Astrocyte (in vitro differentiated cells and primary cell): ENCODE measurements at regions not wholly inside any gene's neighbourhood (a gene's known extent, or its start where the extent isn't known, plus 50 kb on each side); places are given as distances from the start of the nearest gene placed in this dataset.

Source experiments
- DNase-seq: peaks from one replicate; pipeline ENCODE4 v3.0.0-alpha.2; 2010; ENCODE audit warnings: low read depth
- FAIRE-seq: peaks from 2 replicates; lab custom pipeline; 2011; peaks lifted over from hg19 to GRCh38; lab: Jason Lieb, UNC
- H2AFZ ChIP-seq: 2 replicates; pipeline ENCODE4 v1.6.0; 2012; ENCODE audit warnings: low read depth, low read length, inconsistent platforms
- H3K27ac ChIP-seq: 2 replicates; pipeline ENCODE4 v1.5.1; 2011; ENCODE audit warnings: low read depth, low read length, inconsistent platforms
- H3K27me3 ChIP-seq: 2 replicates; pipeline ENCODE4 v1.6.0; 2011; ENCODE audit warnings: low read length, inconsistent platforms; ENCODE audit not compliant: insufficient read depth
- H3K36me3 ChIP-seq: 2 replicates; pipeline ENCODE4 v1.5.1; 2011; ENCODE audit warnings: low read length, inconsistent platforms; ENCODE audit not compliant: insufficient read depth
- H3K4me1 ChIP-seq: 2 replicates; pipeline ENCODE4 v1.5.1; 2011; ENCODE audit warnings: low read length, inconsistent platforms; ENCODE audit not compliant: insufficient read depth
- H3K4me2 ChIP-seq: 2 replicates; pipeline ENCODE4 v1.6.0; 2012; ENCODE audit warnings: low read length, inconsistent platforms
- H3K4me3 ChIP-seq: 2 replicates; pipeline ENCODE4 v1.5.1; 2011; ENCODE audit warnings: low read depth, mild to moderate bottlenecking, low read length, inconsistent platforms; ENCODE audit not compliant: insufficient read depth
- H3K79me2 ChIP-seq: 2 replicates; pipeline ENCODE4 v1.6.0; 2012; ENCODE audit warnings: mild to moderate bottlenecking, low read length, inconsistent platforms; ENCODE audit not compliant: insufficient read depth
- H3K9ac ChIP-seq: 2 replicates; pipeline ENCODE4 v1.6.0; 2012; ENCODE audit warnings: mild to moderate bottlenecking, low read length, inconsistent platforms
- H3K9me3 ChIP-seq: 2 replicates; pipeline ENCODE4 v1.5.1; 2012; ENCODE audit warnings: low read depth, mild to moderate bottlenecking, low read length, inconsistent platforms; ENCODE audit not compliant: insufficient read depth
- H4K20me1 ChIP-seq: 2 replicates; pipeline ENCODE4 v1.6.0; 2012; ENCODE audit warnings: low read length, inconsistent platforms; ENCODE audit not compliant: insufficient read depth
- H3K27ac Mint-ChIP-seq: one replicate; pipeline ENCODE4 v1.8.0; 2021; ENCODE audit warnings: mild to moderate bottlenecking, mixed read lengths; ENCODE audit not compliant: unreplicated experiment
- H3K27me3 Mint-ChIP-seq: one replicate; pipeline ENCODE4 v1.8.0; 2021; ENCODE audit warnings: low read depth, mixed read lengths; ENCODE audit not compliant: unreplicated experiment
- H3K36me3 Mint-ChIP-seq: one replicate; pipeline ENCODE4 v1.8.0; 2021; ENCODE audit warnings: low read depth, mixed read lengths; ENCODE audit not compliant: unreplicated experiment
- H3K4me1 Mint-ChIP-seq: one replicate; pipeline ENCODE4 v1.8.0; 2021; ENCODE audit warnings: low read depth, mixed read lengths; ENCODE audit not compliant: unreplicated experiment
- H3K4me3 Mint-ChIP-seq: one replicate; pipeline ENCODE4 v1.8.0; 2021; ENCODE audit warnings: mild to moderate bottlenecking, moderate library complexity, mixed read lengths; ENCODE audit not compliant: unreplicated experiment
- H3K9me3 Mint-ChIP-seq: one replicate; pipeline ENCODE4 v1.8.0; 2021; ENCODE audit warnings: mild to moderate bottlenecking, mixed read lengths; ENCODE audit not compliant: unreplicated experiment
- EZH2 ChIP-seq: IDR thresholded peaks from 2 replicates; pipeline ENCODE4 v1.6.1; 2012; ENCODE audit warnings: mild to moderate bottlenecking, low read length, inconsistent platforms; ENCODE audit not compliant: insufficient read depth
- TF ChIP-seq, protein P1 (sequence below): IDR thresholded peaks from 2 replicates; pipeline ENCODE4 v1.5.1; 2011; ENCODE audit warnings: low read depth, mild to moderate bottlenecking, inconsistent platforms, low read length, moderate library complexity; ENCODE audit not compliant: insufficient read depth

DNA sequence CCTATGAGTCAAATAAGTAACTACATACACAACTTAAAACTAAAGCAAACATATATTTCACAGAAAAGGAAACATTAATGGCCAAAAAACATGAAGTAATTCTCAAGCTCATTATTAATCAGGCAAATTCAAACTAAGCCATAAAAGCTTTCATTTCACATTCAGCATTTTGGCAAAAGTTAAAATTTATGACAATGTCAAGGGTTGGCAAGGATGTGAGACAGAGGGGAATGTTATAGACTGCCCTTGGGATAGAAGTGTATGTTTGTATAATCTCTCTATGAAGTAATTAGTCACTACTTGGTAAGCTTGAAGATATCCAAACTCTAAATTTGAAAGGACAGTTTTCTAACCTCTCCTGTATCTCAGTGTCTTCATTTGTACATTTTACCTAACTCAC lies 539.4 kb downstream of the RIT2 start:
- FAIRE-seq (no peak), DNase-seq (peak; percentile 26)
- no peaks in the 10 kb centered on the region for H3K9me3 ChIP-seq
- H3K4me3 ChIP-seq, result no peak overlapping the region
- Mint-ChIP-seq H3K9me3 (no peaks in the 10 kb centered on the region), H3K4me1 (peaks cover 2% of the 10 kb centered on the region), H3K36me3 (no peaks in the 10 kb centered on the region), H3K27me3 (no peaks in the 10 kb centered on the region), H3K4me3 (no peak overlapping the region), H3K27ac (no peak overlapping the region)
- no peak overlapping the region for H3K9ac ChIP-seq
- no peaks in the 10 kb centered on the region for H3K4me1 ChIP-seq
- H4K20me1 ChIP-seq, result no peaks in the 10 kb centered on the region
- no peak overlapping the region for H2AFZ ChIP-seq
- H3K36me3 ChIP-seq, result no peaks in the 10 kb centered on the region
- TF ChIP-seq, protein P1, sequence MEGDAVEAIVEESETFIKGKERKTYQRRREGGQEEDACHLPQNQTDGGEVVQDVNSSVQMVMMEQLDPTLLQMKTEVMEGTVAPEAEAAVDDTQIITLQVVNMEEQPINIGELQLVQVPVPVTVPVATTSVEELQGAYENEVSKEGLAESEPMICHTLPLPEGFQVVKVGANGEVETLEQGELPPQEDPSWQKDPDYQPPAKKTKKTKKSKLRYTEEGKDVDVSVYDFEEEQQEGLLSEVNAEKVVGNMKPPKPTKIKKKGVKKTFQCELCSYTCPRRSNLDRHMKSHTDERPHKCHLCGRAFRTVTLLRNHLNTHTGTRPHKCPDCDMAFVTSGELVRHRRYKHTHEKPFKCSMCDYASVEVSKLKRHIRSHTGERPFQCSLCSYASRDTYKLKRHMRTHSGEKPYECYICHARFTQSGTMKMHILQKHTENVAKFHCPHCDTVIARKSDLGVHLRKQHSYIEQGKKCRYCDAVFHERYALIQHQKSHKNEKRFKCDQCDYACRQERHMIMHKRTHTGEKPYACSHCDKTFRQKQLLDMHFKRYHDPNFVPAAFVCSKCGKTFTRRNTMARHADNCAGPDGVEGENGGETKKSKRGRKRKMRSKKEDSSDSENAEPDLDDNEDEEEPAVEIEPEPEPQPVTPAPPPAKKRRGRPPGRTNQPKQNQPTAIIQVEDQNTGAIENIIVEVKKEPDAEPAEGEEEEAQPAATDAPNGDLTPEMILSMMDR, result no peak
- TF ChIP-seq EZH2, result no peak
- H3K27me3 ChIP-seq, result no peaks in the 10 kb centered on the region
- no peak overlapping the region for H3K4me2 ChIP-seq
- H3K79me2 ChIP-seq, result no peaks in the 10 kb centered on the region
- no peak overlapping the region for H3K27ac ChIP-seq

DNA sequence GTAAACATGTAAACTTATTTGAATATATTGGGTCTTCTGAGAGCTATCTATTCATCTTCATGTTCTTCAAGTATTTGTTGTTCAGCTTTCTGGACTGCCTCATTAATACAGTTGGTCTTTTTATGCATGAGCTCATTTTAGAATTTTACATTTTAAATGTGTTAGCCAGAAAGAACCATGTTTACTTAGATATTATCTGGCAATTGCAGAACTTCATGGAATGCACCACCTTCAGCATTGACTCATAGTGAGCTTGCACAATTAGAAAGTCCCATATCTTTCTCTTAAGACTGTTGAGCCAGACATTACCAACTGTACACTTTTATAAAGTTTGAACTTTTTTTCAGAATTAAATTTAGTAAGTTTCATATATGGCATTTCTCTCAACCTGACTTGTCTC lies 536.7 kb downstream of the RIT2 start:
- no peaks in the 10 kb centered on the region for H3K36me3 Mint-ChIP-seq
- Histone ChIP-seq H3K27ac (no peak overlapping the region), H2AFZ (no peak overlapping the region), H3K27me3 (no peaks in the 10 kb centered on the region), H4K20me1 (no peaks in the 10 kb centered on the region), H3K36me3 (no peaks in the 10 kb centered on the region), H3K9ac (no peak overlapping the region), H3K4me1 (no peaks in the 10 kb centered on the region), H3K79me2 (no peaks in the 10 kb centered on the region), H3K9me3 (no peaks in the 10 kb centered on the region), H3K4me3 (no peak overlapping the region), H3K4me2 (no peak overlapping the region)
- H3K9me3 Mint-ChIP-seq, result no peaks in the 10 kb centered on the region
- TF ChIP-seq EZH2, result no peak
- TF ChIP-seq, protein P1, result no peak
- FAIRE-seq (no peak), DNase-seq (peak; percentile 83)
- H3K27ac Mint-ChIP-seq, result no peak overlapping the region
- H3K4me1 Mint-ChIP-seq, result peaks cover 2% of the 10 kb centered on the region
- H3K4me3 Mint-ChIP-seq, result no peak overlapping the region
- H3K27me3 Mint-ChIP-seq, result no peaks in the 10 kb centered on the region

DNA sequence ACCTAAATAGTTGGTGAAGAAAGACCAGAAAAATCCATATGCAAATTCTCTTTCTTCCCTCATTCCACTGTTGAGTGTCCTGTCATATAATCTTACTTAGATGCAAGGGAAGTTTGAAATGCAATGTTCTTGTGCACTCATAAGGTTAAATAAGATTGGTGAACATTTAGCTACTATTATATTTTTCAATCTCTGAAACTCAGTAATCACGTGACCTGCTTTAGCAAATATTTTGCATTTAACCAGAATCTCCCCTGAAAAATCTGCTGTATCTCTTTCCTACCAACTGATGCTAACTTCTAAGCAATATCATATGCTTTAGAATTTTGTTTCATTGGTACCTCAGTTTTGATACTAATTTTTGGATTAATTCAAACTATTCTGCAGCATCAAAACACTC lies 533.2 kb downstream of the RIT2 start:
- Histone ChIP-seq H3K79me2 (no peaks in the 10 kb centered on the region), H3K9me3 (no peaks in the 10 kb centered on the region), H3K4me2 (no peak overlapping the region), H3K27ac (no peak overlapping the region), H3K9ac (no peak overlapping the region), H3K36me3 (no peaks in the 10 kb centered on the region), H3K4me3 (no peak overlapping the region), H3K27me3 (no peaks in the 10 kb centered on the region), H3K4me1 (no peaks in the 10 kb centered on the region), H2AFZ (no peak overlapping the region), H4K20me1 (no peaks in the 10 kb centered on the region)
- no peak for FAIRE-seq
- TF ChIP-seq, protein P1, result no peak
- no peak for TF ChIP-seq EZH2
- peaks cover 2% of the 10 kb centered on the region for H3K9me3 Mint-ChIP-seq
- no peak for DNase-seq
- H3K27ac Mint-ChIP-seq, result no peak overlapping the region
- no peak overlapping the region for H3K4me3 Mint-ChIP-seq
- no peaks in the 10 kb centered on the region for H3K36me3 Mint-ChIP-seq
- H3K4me1 Mint-ChIP-seq, result peaks cover 2% of the 10 kb centered on the region
- no peaks in the 10 kb centered on the region for H3K27me3 Mint-ChIP-seq
